ENCODE measurements at regions not wholly inside any gene's neighbourhood (a gene's known extent, or its start where the extent isn't known, plus 50 kb on each side); places are given as distances from the start of the nearest gene placed in this dataset.
"Not testable (repeated sequence)": the region's sequence is repeated elsewhere in the genome, so short reads cannot be mapped to it uniquely, and the experiment has no call there.

GRCh38 chr6:168935628-168936010 is 318.0 kb downstream of the THBS2 start:
- TF ChIP-seq CTCF (IDR thresholded peaks at IDR 0.05; ENCODE audit: control extremely low read depth, extremely low read depth, low read depth, missing control alignments) = no peak
- ChIA-PET POLR2A (no interaction called here), CTCF (no interaction called here)
- no peak for DNase-seq (ENCODE audit: extremely low spot score)

- ChIA-PET POLR2A (no interaction called here), CTCF (no interaction called here)
- no peak for TF ChIP-seq CTCF (IDR thresholded peaks at IDR 0.05; ENCODE audit: control extremely low read depth, extremely low read depth, low read depth, missing control alignments)
- no peak for DNase-seq (ENCODE audit: extremely low spot score)
These were observed 318.7 kb downstream of the THBS2 start for GRCh38 chr6:168934660-168935627.

- CTCF ChIA-PET; DNase-seq (ENCODE audit: extremely low spot score); POLR2A ChIA-PET: not testable (repeated sequence)
These were observed 321.5 kb downstream of the THBS2 start for GRCh38 chr6:168932171-168932570.

- CTCF ChIA-PET; POLR2A ChIA-PET; DNase-seq (ENCODE audit: extremely low spot score): not testable (repeated sequence)
These were observed 322.6 kb downstream of the THBS2 start for GRCh38 chr6:168931072-168931471.

GRCh38 chr6:168929871-168930450 is 323.7 kb downstream of the THBS2 start:
- CTCF ChIA-PET = no interaction called here
- TF ChIP-seq CTCF (IDR thresholded peaks at IDR 0.05; ENCODE audit: control extremely low read depth, extremely low read depth, low read depth, missing control alignments) = no peak
- POLR2A ChIA-PET = no interaction called here
- DNase-seq (ENCODE audit: extremely low spot score) = no peak

GRCh38 chr6:168928012-168928411 is 325.6 kb downstream of the THBS2 start:
- ChIA-PET CTCF (no interaction called here), POLR2A (no interaction called here)
- no peak for DNase-seq (ENCODE audit: extremely low spot score)
- TF ChIP-seq CTCF (IDR thresholded peaks at IDR 0.05; ENCODE audit: control extremely low read depth, extremely low read depth, low read depth, missing control alignments) = no peak

GRCh38 chr6:168927026-168927425 is 326.6 kb downstream of the THBS2 start:
- POLR2A ChIA-PET = no interaction called here
- no peak for TF ChIP-seq CTCF (IDR thresholded peaks at IDR 0.05; ENCODE audit: control extremely low read depth, extremely low read depth, low read depth, missing control alignments)
- no peak for DNase-seq (ENCODE audit: extremely low spot score)
- CTCF ChIA-PET = no interaction called here

Data from GM10248 (cell line).